RWPE2 (cell line): ENCODE measurements at regions not wholly inside any gene's neighbourhood (a gene's known extent, or its start where the extent isn't known, plus 50 kb on each side); places are given as distances from the start of the nearest gene placed in this dataset.
A peak's percentile ranks its signal among the peaks of the same experiment; 100 is the strongest.

Experiments used
- ATAC-seq: fragments of 200-7000 bp; cut with Tn5 transposase; 3 replicates; pipeline ENCODE4 v1.9.1; 2021; ENCODE audit warnings: low read depth
- DNase-seq: peaks from one replicate; pipeline ENCODE4 v3.0.0-alpha.2; 2020; ENCODE audit warnings: low spot score
- H3K27ac ChIP-seq: fragments of 450-650 bp; 2 replicates; pipeline ENCODE4 v1.5.1; 2017; ENCODE audit warnings: mild to moderate bottlenecking; ENCODE audit not compliant: poor library complexity, severe bottlenecking
- H3K27me3 ChIP-seq: fragments of 250-450 bp; sonication (Bioruptor Pico); 2 replicates; pipeline ENCODE4 v1.5.1; 2021; ENCODE audit warnings: mild to moderate bottlenecking, moderate library complexity; ENCODE audit not compliant: insufficient read depth, poor library complexity, severe bottlenecking
- H3K36me3 ChIP-seq: fragments of 250-450 bp; sonication (Bioruptor Pico); 2 replicates; pipeline ENCODE4 v1.5.1; 2020; ENCODE audit warnings: low read depth, mild to moderate bottlenecking, moderate library complexity
- H3K4me1 ChIP-seq: fragments of 250-450 bp; sonication (Bioruptor Pico); 2 replicates; pipeline ENCODE4 v1.5.1; 2021; ENCODE audit warnings: mild to moderate bottlenecking, moderate library complexity; ENCODE audit not compliant: insufficient read depth, poor library complexity, severe bottlenecking
- H3K4me3 ChIP-seq: fragments of 250-450 bp; sonication (Bioruptor Pico); 2 replicates; pipeline ENCODE4 v1.5.1; 2021; ENCODE audit warnings: mild to moderate bottlenecking, moderate library complexity; ENCODE audit not compliant: severe bottlenecking
- H3K9me3 ChIP-seq: fragments of 250-450 bp; sonication (Bioruptor Pico); 2 replicates; pipeline ENCODE4 v1.5.1; 2021; ENCODE audit warnings: mild to moderate bottlenecking, moderate library complexity; ENCODE audit not compliant: severe bottlenecking
- TF ChIP-seq, protein P1 (sequence below): fragments of 450-650 bp; IDR thresholded peaks from one replicate; pipeline ENCODE4 v1.5.1; 2017; ENCODE audit warnings: mild to moderate bottlenecking, moderate library complexity; ENCODE audit not compliant: poor library complexity, severe bottlenecking

DNA sequence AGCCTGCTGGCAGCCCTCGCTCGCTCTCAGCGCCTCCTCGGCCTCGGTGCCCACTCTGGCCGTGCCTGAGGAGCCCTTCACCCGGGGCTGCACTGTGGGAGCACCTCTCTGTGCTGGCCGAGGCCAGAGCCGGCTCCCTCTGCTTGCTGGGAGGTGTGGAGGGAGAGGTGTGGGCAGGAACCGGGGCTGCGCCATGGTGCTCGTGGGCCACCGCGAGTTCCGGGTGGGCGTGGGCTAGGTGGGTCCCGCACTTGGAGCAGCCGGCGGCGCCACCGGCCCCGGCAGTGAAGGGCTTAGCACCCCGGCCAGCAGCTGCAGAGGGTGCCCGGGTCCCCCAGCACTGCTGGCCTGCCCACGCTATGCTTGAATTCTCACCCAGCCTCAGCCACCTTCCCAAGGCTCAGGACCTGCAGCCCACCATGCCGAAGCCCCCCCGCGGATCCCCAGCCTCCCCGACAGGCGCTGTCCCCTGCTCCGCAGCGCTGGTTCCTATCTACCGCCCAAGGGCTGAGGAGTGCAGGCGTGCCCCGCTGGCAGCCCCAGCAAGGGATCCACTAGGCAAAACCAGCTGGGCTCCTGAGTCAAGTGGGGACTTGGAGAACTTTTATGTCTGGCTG, 863.3 kb downstream of the IGSF11 start:
- TF ChIP-seq, protein P1, sequence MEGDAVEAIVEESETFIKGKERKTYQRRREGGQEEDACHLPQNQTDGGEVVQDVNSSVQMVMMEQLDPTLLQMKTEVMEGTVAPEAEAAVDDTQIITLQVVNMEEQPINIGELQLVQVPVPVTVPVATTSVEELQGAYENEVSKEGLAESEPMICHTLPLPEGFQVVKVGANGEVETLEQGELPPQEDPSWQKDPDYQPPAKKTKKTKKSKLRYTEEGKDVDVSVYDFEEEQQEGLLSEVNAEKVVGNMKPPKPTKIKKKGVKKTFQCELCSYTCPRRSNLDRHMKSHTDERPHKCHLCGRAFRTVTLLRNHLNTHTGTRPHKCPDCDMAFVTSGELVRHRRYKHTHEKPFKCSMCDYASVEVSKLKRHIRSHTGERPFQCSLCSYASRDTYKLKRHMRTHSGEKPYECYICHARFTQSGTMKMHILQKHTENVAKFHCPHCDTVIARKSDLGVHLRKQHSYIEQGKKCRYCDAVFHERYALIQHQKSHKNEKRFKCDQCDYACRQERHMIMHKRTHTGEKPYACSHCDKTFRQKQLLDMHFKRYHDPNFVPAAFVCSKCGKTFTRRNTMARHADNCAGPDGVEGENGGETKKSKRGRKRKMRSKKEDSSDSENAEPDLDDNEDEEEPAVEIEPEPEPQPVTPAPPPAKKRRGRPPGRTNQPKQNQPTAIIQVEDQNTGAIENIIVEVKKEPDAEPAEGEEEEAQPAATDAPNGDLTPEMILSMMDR = no peak
- Histone ChIP-seq H3K4me3 (no peak overlapping the region), H3K4me1 (no peaks in the 10 kb centered on the region), H3K36me3 (no peaks in the 10 kb centered on the region), H3K27ac (no peak overlapping the region), H3K27me3 (no peaks in the 10 kb centered on the region), H3K9me3 (no peaks in the 10 kb centered on the region)
- ATAC-seq (no peak), DNase-seq (no peak)

DNA sequence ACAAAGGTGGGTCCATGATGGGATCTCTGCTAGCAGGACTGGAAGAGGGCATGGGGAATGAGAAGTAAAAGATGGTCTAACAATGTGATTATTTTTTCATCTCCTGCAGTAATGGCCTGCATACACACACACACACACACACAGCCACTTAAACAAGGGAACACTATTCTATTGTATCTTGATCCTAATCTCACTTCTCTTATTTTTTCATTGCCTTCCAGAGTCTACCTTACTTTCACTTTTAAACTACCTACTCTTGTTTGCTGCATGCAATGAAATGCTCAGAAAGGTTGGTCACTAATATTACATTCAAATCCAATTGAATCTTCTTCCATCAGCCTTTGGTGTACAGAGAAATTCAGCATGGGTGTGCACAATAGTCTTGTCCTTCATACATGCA, 853.8 kb downstream of the IGSF11 start:
- Histone ChIP-seq H3K27ac (no peak overlapping the region), H3K27me3 (no peaks in the 10 kb centered on the region), H3K9me3 (no peaks in the 10 kb centered on the region), H3K4me3 (no peak overlapping the region), H3K36me3 (no peaks in the 10 kb centered on the region), H3K4me1 (no peaks in the 10 kb centered on the region)
- TF ChIP-seq, protein P1 = no peak
- DNase-seq (no peak), ATAC-seq (no peak)

DNA sequence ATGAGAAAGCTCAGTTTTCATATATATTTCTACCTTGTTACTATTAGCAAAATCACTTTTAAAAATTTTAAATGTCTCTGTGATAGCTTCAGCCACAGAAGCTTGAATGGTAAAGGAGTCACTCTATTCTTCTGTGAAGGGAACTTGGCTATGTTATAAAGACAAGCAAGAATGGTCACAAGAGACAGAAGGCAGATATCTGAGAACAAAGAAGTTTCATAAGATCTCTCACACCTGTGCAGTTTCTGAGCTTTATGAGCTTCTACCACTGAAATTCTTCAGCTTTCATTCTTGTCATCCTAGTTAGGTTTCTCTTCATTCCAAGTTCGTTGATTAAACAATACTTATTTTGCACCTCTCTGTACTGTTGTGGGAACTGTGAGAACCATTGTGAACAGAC, 853.4 kb downstream of the IGSF11 start:
- DNase-seq (no peak), ATAC-seq (no peak)
- Histone ChIP-seq H3K27me3 (no peaks in the 10 kb centered on the region), H3K4me3 (no peak overlapping the region), H3K27ac (no peak overlapping the region), H3K4me1 (no peaks in the 10 kb centered on the region), H3K36me3 (no peaks in the 10 kb centered on the region), H3K9me3 (no peaks in the 10 kb centered on the region)
- TF ChIP-seq, protein P1 = no peak

DNA sequence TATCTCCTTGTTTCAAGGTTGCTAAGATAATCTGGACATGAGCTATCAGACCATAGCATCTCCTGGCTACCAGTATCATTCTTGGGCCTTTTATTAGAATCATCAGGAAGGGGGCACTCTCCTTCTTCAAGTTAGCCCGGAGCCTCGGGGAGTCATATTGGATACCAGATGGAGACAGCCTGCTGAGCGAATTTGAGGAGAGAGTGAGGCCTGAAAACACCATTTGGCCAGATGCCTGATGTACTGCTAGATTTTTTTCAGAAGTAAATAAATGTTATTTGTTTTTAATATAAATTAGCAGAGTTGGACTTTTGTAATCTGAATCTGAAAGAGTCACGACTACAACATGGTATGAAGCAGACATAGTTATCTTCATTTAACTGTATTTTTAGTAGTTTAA, 848.6 kb downstream of the IGSF11 start:
- Histone ChIP-seq H3K4me1 (peaks cover 7% of the 10 kb centered on the region), H3K4me3 (no peak overlapping the region), H3K27me3 (no peaks in the 10 kb centered on the region), H3K36me3 (no peaks in the 10 kb centered on the region), H3K9me3 (no peaks in the 10 kb centered on the region), H3K27ac (no peak overlapping the region)
- no peak for DNase-seq
- no peak for ATAC-seq
- TF ChIP-seq, protein P1 = no peak

DNA sequence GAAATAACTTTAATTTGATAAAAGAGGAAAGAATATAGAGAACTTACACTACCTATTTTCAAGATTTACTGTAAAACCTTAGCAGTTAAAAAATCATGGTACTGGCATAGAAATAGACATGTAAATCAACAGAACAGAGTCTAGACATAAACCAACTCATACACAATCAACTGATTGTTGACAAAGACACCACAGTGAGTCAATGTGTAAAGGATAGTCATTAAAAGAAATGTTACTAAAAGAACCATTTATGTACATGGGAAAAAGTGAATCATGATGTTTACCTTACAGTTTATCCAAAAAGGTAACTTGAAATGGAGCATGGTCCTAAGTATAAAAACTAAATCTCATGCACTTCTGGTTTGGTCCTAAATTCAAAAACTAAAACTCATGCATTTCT, 847.4 kb downstream of the IGSF11 start:
- H3K27me3 ChIP-seq = no peaks in the 10 kb centered on the region
- H3K9me3 ChIP-seq = no peaks in the 10 kb centered on the region
- H3K4me1 ChIP-seq = peaks cover 7% of the 10 kb centered on the region
- DNase-seq = no peak
- TF ChIP-seq, protein P1 = no peak
- H3K36me3 ChIP-seq = no peaks in the 10 kb centered on the region
- ATAC-seq = peak; percentile 33; the same call in 1 of the 3 replicates
- no peak overlapping the region for H3K27ac ChIP-seq
- no peak overlapping the region for H3K4me3 ChIP-seq
